Cardiac fibroblast (primary cell): ENCODE measurements at regions not wholly inside any gene's neighbourhood (a gene's known extent, or its start where the extent isn't known, plus 50 kb on each side); places are given as distances from the start of the nearest gene placed in this dataset.

Source experiments
- DNase-seq, 2 donors: peaks; one replicate each; pipeline versions ENCODE4 v3.0.0 to v3.0.0-alpha.2; 2010; ENCODE audit warnings: low read depth in 2 of 2
- H3K4me3 ChIP-seq, 2 donors: replicated peaks in 1 of 2; 1 replicate in 1 of 2; 2 replicates in 1 of 2; pipeline ENCODE4 v1.5.1; 2011; ENCODE audit warnings: low read depth in 2 of 2, low read length in 2 of 2, mild to moderate bottlenecking in 2 of 2, moderate library complexity in 1 of 2
- CTCF ChIP-seq: IDR thresholded peaks from one replicate; pipeline ENCODE4 v1.5.1; 2011; ENCODE audit warnings: low read depth, mild to moderate bottlenecking, low read length, inconsistent platforms

GRCh38 chr2:147441182-147441581 is 403.6 kb upstream of the ACVR2A start:
- DNase-seq, result no peak
- no peak overlapping the region for H3K4me3 ChIP-seq
- no peak for TF ChIP-seq CTCF

GRCh38 chr2:147440734-147441133 is 404.1 kb upstream of the ACVR2A start:
- no peak for TF ChIP-seq CTCF
- no peak overlapping the region for H3K4me3 ChIP-seq
- no peak for DNase-seq

GRCh38 chr2:147439986-147440385 is 404.8 kb upstream of the ACVR2A start:
- no peak for TF ChIP-seq CTCF
- DNase-seq, result no peak
- no peak overlapping the region for H3K4me3 ChIP-seq

- no peak overlapping the region for H3K4me3 ChIP-seq
- no peak for DNase-seq
- TF ChIP-seq CTCF, result no peak
These were observed 405.9 kb upstream of the ACVR2A start for GRCh38 chr2:147438882-147439281.

DNA sequence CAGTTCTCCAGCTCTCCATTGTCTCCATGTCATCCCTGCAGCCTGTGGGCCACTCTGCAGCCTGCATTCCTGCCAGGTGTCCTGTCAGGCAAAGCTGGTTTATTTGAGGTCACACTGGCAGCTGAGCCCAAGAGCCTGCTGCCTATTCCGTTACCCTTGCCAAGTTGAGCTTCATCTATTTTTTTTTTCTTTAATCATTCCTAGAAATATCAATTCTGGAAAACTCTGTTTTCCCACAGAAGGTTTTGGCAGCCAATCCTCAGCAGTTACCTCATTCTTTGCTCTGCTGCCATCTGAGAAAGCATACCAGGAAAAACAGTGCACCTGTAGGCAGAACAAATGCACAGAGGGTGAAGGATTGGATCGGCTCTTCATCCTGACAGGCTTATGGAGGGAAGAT is 411.0 kb upstream of the ACVR2A start:
- no peak for TF ChIP-seq CTCF
- H3K4me3 ChIP-seq, result no peak overlapping the region
- no peak for DNase-seq

DNA sequence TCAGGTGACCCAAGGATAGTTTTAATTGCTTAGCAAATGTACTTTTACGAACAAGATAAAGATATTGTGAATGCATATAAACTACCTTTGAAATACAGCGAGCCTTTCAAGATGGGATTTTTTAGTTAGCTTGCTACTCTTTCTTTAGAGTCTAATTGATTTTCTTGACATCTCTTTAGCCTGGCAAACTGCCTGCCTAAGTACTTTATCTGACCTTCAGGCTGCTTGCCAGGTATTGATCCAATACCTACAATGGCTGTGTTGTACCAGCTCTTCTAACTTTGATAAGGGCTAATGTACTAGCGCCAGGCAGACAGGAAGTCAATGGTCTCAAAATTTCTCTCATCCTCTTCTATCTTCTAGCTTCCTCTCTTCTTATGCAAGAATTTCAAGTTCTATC is 414.4 kb upstream of the ACVR2A start:
- TF ChIP-seq CTCF, result no peak
- no peak overlapping the region for H3K4me3 ChIP-seq
- DNase-seq, result no peak

DNA sequence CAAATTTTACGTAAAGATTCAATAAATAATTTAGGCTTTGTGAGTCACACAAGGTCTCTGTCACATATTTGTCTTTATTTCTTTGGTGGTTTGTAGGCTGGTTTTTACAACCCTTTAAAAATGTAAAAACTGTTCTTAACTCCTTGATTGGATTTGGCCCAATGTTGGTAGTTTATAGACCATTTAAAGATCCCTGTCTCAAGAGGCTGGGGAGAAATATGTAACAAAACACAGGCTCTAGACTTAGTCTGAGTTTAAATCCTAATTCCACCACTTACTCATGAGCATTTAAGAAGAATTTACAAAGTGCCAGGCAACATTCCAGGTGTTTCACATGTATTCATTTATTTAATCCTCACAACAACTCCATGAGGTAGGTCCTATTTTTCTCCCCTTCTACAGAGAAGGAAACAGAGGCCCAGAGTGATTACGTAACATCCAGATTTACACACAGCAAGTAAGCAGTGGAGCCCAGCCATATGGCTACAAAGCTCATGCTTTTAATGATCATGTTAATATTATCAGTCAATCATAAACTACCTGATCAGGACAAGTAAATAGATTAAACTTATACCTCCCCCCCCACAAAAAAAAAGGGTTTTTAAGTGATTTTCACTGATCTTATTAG is 416.6 kb upstream of the ACVR2A start:
- no peak for TF ChIP-seq CTCF
- no peak overlapping the region for H3K4me3 ChIP-seq
- DNase-seq, result no peak
